ENCODE measurements at regions not wholly inside any gene's neighbourhood (a gene's known extent, or its start where the extent isn't known, plus 50 kb on each side); places are given as distances from the start of the nearest gene placed in this dataset.

DNA sequence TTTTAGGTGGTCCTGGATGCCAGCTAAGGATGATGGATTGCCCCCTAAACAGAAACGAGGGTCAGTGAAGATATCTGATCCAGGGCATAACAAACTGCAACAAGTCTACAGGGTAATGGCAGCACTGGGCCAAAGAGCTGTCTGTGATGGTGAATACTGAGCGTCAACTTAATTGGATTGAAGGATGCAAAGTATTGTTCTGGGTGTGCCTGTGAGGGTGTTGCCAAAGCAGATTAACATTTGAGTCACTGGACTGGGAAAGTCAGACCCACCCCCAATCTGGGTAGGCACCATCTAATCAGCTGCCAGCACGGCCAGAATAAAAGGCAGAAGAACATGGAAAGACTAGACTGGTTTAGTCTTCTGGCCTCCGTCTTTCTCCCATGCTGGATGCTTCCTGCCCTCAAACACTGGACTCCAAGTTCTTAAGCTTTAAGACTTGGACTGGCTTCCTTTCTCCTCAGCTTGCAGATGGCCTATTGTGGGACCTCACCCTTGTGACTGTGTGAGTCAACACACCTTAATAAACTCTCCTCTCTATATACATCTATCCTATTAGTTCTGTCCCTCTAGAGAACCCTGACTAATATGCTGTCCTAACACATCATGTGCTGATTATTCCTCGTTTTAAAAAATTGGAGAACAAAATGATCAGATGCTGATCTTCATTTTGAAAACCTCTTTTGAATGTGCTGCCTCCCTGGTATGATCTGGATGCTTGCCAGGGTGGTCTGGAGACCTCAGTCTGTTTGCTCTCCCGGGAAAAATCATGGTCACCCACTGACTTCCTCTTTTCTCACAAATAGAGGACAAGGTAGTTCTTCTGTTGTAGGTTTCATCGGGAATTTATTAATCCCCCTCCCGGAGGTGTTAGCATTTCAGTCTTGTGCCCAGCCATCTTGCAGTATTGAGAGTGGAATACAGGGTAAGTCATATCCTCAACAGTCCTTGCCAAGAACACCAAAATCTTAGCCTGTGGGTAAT is 234.7 kb downstream of the SETD4 start:
- DNase-seq, result no peak

More for the DNA sequence above, 234.7 kb downstream of the SETD4 start:
- Histone ChIP-seq H3K9ac (ENCODE audit: extremely low read depth, insufficient read length, low read length) (no peak overlapping the region), H3K4me1 (ENCODE audit: insufficient read depth, low read length) (no peaks in the 10 kb centered on the region; the same call in 1 of the 2 replicates), H2BK5ac (ENCODE audit: insufficient read length, low read length) (no peak overlapping the region), H4K5ac (ENCODE audit: insufficient read length, low read depth, low read length) (no peak overlapping the region), H2BK12ac (ENCODE audit: insufficient read length, low read depth, low read length) (no peak overlapping the region), H3K14ac (ENCODE audit: insufficient read depth, low read length) (no peak overlapping the region), H3K79me1 (ENCODE audit: insufficient read depth, low read depth, low read length, poor library complexity, severe bottlenecking) (no peaks in the 10 kb centered on the region), H2BK20ac (ENCODE audit: low read depth, low read length, poor library complexity, severe bottlenecking) (no peak overlapping the region), H3K4me2 (ENCODE audit: insufficient read depth, insufficient read length, low read length) (no peak overlapping the region), H3K27ac (ENCODE audit: insufficient read length, low read depth, low read length) (no peak overlapping the region), H3T11ph (ENCODE audit: low read length) (no peak overlapping the region), H2AK5ac (ENCODE audit: insufficient read length, low read length) (no peak overlapping the region), H3K18ac (ENCODE audit: insufficient read length, low read depth, low read length) (no peak overlapping the region), H4K91ac (ENCODE audit: insufficient read length, low read depth, low read length) (no peak overlapping the region), H4K20me1 (ENCODE audit: control insufficient read depth, insufficient read depth, insufficient read length) (no peaks in the 10 kb centered on the region), H2BK120ac (ENCODE audit: low read depth, low read length, poor library complexity, severe bottlenecking) (no peak overlapping the region), H3K23ac (ENCODE audit: insufficient read length, low read depth, low read length) (no peak overlapping the region), H3K9me3 (ENCODE audit: control insufficient read depth, low read depth, low read length) (no peaks in the 10 kb centered on the region), H3K4ac (ENCODE audit: low read depth, low read length) (no peak overlapping the region), H2AFZ (ENCODE audit: low read length) (no peak overlapping the region), H2BK15ac (ENCODE audit: low read depth, low read length) (no peak overlapping the region), H4K8ac (replicated peaks; ENCODE audit: insufficient read length, low read depth, low read length) (no peak overlapping the region), H3K23me2 (ENCODE audit: insufficient read length, low read depth, low read length, poor library complexity, severe bottlenecking) (no peaks in the 10 kb centered on the region), H3K56ac (ENCODE audit: insufficient read length, low read depth, low read length) (no peak overlapping the region), H3K79me2 (ENCODE audit: insufficient read depth, low read length) (no peaks in the 10 kb centered on the region), H3K27me3 (ENCODE audit: insufficient read depth, low read length) (no peaks in the 10 kb centered on the region)
- Mint-ChIP-seq H3K9me3 (peaks cover 0 to 2% of the 10 kb centered on the region in 2 experiments; a peak in 3 of 5 replicates), H3K4me1 (peaks cover 8 to 9% of the 10 kb centered on the region in 2 experiments), H3K4me3 (no peak overlapping the region), H3K36me3 (ENCODE audit: insufficient read depth in 1 of 3, low read depth in 3 of 3) (no peaks in the 10 kb centered on the region), H3K27ac (no peak overlapping the region), H3K27me3 (ENCODE audit: low read depth) (peaks cover 3% of the 10 kb centered on the region; the same call in 1 of the 2 replicates)
- no CpG with 5 or more reads among the region's 8 CpGs for WGBS (ENCODE audit: extremely low coverage, insufficient read length, low lambda C conversion rate)
- TF ChIP-seq, protein P1, sequence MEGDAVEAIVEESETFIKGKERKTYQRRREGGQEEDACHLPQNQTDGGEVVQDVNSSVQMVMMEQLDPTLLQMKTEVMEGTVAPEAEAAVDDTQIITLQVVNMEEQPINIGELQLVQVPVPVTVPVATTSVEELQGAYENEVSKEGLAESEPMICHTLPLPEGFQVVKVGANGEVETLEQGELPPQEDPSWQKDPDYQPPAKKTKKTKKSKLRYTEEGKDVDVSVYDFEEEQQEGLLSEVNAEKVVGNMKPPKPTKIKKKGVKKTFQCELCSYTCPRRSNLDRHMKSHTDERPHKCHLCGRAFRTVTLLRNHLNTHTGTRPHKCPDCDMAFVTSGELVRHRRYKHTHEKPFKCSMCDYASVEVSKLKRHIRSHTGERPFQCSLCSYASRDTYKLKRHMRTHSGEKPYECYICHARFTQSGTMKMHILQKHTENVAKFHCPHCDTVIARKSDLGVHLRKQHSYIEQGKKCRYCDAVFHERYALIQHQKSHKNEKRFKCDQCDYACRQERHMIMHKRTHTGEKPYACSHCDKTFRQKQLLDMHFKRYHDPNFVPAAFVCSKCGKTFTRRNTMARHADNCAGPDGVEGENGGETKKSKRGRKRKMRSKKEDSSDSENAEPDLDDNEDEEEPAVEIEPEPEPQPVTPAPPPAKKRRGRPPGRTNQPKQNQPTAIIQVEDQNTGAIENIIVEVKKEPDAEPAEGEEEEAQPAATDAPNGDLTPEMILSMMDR (conservative IDR thresholded peaks at IDR 0.05), result no peak

Measured in H9 (cell line).